ENCODE measurements at regions not wholly inside any gene's neighbourhood (a gene's known extent, or its start where the extent isn't known, plus 50 kb on each side); places are given as distances from the start of the nearest gene placed in this dataset. TPM values are rescaled to one million over a fixed set of nuclear protein-coding genes. Genes with fewer than 3 reads are reported as not detected.

DNA sequence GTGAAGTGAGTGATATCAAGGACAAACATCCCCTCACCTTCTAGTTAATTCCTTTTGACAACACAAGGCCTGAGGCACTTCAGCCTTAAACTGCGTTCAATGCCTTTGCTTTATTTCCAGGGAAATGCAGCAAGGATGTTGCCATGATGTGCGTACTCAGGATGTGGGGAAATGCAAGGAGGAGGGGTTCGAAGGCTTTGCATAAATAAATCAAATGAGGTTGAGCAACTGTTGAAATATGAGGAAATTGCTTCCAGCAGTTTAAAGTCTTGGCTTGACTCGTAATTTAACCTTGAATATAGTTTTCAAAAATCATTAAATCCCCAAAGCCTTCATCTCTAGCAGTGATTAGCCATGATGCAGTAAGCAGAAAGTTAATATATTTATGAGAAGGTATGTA, 81.8 kb upstream of the CCL2 start:
- FAIRE-seq (no peak), DNase-seq (ENCODE audit: low spot score in 2 of 2) (no peak)

DNA sequence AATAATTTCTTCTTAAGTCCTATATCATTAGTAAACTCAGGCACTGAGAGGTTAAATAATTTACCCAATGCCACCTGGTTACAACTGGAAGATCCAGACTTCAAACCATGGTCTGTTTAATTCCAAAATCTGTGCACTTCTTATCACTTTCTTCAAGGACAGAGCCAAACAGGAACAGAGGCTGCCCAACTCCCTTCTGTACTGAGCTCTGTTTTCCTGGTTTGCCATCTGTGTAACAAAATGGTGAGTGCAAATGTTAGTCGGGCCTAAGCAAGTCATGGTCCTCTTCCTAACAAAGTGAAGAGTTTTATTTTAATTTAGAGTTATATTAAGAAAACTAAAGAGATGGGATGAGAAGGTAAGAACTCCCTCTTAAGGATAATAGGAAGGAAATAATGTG, 80.6 kb upstream of the CCL2 start:
- DNase-seq (ENCODE audit: low spot score in 2 of 2), result no peak
- FAIRE-seq, result no peak

DNA sequence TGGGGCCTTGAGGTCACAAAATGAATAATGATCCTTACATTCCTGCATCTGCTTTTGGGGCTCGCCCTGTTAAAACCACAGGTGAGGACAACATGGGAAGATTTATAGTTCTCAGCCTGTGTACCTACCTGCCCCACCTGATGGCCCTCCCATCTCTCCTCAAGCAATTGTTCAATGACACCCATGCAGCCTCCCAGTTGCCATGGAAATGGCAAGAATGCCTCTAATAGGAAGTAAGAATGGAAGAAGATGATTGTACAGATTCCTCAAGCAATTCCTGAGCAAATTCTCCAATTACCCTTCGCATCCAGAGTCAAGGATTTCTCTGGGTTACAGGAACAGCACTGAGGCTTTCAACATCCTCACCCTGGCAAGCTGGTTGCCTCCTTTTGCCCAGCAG, 78.6 kb upstream of the CCL2 start:
- FAIRE-seq (no peak), DNase-seq (ENCODE audit: low spot score in 2 of 2) (no peak)

DNA sequence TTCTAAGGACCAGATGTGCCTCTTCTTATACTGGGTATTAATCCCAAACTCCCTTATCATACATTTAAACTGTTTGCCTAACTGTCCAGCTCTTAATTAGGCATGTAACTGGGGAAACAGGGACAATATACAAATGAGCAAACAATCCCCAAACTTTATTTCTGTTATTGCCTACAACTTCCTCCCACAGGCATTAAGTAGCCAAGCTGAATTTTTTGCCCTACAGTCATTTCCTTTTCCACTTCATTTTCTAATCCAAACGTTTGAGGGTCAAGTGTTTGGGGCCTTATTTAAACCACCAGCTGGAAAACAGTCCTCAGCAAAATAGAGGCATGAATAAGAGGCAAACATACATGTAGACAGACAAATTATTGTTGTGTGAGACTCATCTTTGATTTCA, 77.4 kb upstream of the CCL2 start:
- FAIRE-seq, result no peak
- no peak for DNase-seq (ENCODE audit: low spot score in 2 of 2)

DNA sequence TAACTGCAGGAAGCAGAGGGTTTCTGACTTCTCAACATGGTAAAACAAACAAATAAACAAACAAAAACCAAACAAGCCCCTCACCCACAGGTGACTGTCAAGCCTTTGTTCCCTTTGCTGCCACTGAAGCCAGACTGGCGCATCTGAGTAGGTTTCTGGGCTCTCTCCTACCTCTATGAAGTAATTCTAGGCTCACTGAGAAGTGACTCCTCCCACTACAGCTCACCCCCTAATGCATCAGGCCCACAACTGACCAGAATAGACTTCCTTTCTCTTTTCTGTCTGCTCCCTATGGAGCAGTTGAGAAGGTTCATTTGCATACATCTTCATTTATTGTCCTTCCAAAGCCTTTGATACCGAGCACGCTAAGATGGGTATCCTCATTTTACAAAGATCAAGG, 77.0 kb upstream of the CCL2 start:
- no peak for FAIRE-seq
- no peak for DNase-seq (ENCODE audit: low spot score in 2 of 2)

DNA sequence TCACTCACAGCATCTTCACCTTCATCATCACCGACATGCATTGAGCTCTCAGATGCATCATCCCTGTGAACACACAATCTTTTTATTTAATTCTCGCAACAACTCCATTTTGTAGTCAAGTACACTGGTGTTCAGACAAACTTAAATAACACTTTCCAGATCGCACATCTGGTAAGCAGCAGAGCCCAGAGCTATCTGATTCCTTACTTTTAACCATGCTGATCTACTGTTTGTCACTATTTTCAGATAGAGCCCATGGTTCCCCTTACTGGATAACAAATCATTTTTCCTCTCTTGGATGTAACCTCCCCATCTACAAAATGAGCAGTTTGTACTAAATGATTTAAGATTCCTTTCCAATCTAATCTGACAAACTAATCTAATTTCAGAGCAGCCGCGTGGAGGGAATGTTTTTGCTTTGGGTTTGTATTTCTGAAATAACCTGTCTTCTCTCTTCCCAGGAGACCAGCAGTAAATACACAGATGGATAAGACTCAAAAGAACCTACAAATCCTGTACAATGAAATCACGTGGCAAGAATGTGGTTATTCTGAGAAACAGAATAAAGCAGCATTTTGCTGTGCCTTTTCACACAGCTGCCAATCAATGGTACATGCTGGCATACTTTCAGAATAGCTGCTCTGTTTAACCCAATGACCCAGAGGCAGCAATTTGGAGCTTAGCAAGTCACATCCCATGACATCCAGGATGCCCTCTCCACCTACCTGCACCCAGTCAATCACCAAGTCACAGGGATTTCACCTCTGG, 72.9 kb upstream of the CCL2 start:
- FAIRE-seq (no peak), DNase-seq (ENCODE audit: low spot score in 2 of 2) (no peak)

DNA sequence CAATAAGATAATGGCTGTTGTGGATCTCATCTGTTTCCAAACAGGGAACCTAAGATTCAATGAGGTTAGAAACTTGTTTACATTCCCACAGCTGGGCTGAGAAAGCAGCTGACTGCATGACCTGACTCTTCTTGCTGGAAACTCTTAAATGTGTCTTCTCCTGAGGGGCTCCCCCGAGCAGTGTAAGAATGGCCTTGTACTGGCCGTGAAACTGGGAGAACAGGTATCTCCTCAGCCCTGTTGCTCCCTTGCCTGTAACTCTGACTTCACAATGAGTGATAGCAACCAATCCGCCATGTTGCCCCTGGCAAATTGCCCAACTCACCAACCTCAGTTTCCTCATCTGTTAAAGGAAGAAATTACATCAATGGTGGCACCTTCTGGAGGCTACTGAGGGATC, 59.1 kb upstream of the CCL2 start:
- no peak for DNase-seq (ENCODE audit: low spot score in 2 of 2)
- FAIRE-seq, result no peak

DNA sequence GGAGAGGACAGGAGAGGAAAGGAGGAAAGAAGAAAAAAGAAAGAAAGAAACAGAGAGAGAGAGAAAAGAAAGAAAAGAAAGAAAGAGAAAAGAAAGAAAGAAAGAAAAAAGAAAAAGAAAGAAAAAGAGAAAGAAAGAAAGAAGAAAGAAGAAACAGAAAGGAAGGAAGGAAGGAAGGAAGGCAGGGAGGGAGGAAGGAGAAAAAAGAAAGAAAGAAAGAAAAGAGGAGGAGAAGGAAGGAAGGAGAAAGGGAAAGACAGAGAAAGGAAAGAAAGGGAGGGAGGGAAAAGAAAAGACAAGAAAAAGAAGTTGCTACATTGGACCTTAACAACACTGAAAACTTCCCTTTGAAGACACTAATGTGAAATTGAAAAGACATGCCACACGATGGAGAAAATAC, 56.6 kb upstream of the CCL2 start:
- DNase-seq (ENCODE audit: low spot score in 2 of 2), result no peak
- FAIRE-seq, result no peak

DNA sequence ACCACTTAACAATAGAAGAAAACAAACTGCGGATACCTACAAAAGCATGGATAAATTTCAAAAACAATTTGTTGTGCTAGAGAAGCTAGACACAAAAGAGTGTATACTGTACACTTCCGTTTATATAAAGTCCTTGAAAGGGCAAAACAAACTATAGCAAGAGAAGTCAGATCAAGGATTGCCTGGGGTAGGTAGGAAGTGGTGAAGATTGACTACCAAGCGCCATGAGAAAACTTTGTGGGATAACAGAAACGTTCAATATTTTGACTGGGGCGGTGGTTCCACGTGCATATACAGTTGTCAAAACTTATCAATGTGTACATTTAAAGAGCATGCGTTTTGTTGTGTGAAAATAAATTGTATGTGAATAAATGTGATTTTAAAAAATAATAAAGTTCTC, 55.6 kb upstream of the CCL2 start:
- DNase-seq (ENCODE audit: low spot score in 2 of 2), result no peak
- no peak for FAIRE-seq

DNA sequence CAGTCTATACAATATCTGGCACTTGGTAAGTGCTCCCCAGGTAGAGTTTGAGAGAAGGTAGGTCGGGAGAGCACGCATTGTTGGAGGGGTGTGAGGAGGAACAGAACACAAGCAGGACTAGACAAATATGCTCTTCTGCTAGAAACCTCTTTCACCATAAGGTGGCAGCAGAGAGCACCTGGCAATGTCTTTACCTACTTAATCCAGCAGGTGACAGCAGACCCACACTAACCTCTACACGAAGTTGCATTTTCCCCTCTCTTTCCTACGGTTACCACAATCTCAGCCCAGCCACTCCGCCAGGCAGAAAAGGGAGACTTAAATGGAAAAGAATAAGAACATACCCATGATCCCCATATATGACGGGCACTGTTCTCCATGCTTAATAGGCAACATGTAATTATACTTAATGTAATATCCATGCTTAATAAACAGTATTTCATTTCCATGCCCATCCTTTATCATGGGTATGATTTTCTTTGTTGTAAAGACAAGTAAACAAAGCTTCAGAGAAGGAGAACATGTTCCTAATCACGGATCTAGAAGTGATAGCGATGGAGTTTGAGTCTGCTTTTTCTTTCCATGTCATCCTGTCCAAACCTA, 55.1 kb upstream of the CCL2 start:
- peak; percentile 44 to 71 for DNase-seq (ENCODE audit: low spot score in 2 of 2)
- no peak for FAIRE-seq

DNA sequence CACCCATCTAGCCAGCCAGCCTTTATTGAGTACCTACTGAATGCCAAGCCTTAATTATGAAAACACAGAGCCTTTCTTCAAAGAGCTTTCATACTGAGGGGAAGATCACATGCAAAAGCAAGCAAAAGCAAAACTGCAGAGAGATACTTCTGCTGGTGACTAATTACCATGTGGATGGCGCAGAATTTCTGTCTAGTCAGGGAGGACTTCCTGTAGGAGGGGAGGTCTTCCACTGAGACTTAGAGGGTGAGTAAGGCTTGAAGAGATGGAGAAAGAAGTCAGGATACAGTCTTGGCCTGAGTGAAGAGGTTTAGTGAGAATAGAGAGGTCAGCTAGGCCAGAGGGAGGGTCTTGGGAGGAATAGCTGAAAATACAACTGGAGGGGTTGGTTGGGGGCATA, 53.9 kb upstream of the CCL2 start:
- DNase-seq (ENCODE audit: low spot score in 2 of 2), result no peak
- no peak for FAIRE-seq

DNA sequence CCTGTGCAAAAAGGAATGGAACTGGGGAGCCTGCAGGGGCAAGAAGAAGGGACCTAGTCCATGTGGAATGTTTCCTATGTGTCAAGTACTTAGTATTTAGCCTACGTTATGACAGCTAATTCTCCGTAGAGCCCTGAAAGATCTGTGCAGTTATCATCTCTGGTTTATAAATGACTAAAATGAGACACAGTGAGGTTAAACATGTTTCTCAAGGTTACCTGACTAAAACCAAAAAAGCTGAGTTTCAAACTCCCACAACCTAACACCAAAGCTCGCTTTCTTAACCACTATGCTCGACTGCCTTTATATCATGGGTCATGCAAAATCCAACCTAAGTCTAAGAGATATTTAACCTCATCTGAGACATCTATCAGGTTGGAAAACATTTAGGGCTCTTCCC, 53.3 kb upstream of the CCL2 start:
- FAIRE-seq (no peak), DNase-seq (ENCODE audit: low spot score in 2 of 2) (no peak)

DNA sequence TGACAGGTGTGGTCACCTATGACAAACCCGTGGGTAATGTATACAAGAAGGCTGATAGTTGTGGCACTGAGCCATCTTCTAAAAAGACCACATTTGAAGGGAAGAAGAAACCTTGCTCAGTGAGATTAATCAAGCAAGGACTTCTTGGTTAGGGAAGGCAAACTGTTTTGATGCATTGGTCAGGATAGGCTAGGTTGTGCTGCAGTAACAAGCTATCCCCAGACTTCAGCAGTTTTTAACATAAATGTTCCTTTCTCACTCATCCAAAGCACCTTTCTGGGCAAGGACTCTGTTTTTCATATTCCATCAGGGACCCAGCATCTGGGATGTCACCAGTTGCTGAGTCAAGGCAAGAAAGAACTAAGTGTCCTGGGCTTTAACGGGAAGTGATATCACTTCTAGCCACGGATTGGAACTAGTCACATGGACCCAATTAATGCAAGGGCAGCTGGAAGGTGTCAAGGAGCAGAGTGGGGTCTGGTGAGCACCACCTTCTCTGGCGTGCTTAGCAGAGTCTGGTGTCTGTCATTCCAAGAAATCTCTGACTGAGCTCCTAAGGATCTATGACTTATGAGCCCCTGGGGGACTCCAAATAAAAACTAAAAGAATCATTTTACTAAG, 52.0 kb upstream of the CCL2 start:
- FAIRE-seq (no peak), DNase-seq (ENCODE audit: low spot score in 2 of 2) (no peak)

DNA sequence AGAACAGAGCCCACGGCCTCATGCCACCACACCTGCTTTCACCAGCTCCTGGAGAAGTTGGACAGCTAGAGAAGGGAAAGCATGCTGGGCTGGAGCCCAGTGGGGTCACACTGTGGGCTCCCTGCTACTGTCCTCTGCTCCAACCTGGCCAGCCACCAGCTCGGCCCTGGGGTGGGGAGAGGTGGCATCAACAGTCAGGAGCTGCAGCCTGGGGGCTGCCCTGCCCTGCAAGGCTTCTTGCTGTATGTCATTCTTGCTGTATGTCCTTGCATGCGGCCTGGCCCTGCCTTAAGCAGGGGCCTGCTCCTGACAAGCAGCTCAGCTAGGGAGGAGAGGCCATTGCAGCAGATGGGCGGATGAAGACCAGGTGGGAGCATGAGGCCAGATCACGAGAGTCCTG, 50.7 kb upstream of the CCL2 start:
- FAIRE-seq, result no peak
- no peak for DNase-seq (ENCODE audit: low spot score in 2 of 2)

Small RNA genes lying in the stretch of these regions (small RNA-seq; reads per million reads assigned to genes)
- gene RNA5SP438, result not detected

All from frontal cortex (tissue), 4 donors.